ENCODE measurements at regions not wholly inside any gene's neighbourhood (a gene's known extent, or its start where the extent isn't known, plus 50 kb on each side); places are given as distances from the start of the nearest gene placed in this dataset.

DNA sequence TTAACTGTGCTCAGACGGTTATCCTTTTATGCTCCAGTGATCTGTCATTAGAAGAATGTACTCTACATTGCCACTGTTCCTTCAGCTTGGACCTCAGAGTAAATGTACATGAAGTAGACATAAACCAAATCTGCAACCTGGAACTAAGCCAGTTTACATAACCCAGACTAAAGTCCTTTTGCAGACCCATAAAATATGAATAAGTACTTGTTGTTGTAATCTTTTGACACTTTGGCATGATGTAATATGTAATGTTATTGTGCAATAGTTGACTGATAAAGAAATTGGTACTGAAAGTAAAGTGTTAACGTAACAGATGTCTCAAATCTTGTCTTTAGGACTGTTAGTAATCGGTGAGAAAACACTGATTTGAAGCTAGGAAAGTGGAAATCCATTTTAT, 115.8 kb upstream of the SORCS1 start:
- DNase-seq, result no peak

DNA sequence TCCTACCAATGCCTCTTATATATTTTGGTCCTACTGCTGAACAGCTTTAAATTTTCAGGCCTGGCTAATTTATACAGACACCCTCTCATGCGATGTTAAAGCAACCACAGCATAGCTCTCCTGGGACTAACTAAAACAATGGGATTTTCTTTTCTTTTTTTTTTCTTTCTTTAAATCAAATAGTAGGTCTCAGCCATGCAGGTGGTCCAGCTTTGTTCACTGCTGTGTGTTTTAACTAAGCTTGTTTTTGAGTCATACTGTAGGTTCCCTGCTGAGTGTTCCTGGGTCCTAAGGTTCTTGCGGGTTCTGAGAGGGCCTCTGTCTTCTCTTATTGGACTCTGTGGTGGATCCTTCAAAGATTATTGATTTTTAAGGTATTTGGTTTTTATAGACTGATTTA, 113.1 kb upstream of the SORCS1 start:
- DNase-seq, result no peak

DNA sequence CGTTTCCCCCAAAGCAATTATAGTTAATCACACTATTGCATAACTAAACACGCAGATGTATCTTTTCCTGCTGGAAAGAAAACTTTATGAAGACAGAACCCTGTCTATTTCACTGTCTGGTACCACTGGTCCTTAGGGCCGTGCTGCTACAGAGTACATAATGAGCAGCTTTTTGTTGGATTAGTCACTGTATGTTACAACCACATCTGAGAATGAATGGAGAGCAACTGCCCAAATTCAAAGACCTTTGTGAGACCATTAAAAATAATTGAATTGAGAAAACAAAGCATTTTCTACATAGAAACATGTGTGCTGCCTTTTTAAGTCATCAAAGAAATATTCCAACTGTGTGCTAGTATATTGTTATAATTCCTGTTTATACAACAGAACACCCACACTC, 111.3 kb upstream of the SORCS1 start:
- no peak for DNase-seq

DNA sequence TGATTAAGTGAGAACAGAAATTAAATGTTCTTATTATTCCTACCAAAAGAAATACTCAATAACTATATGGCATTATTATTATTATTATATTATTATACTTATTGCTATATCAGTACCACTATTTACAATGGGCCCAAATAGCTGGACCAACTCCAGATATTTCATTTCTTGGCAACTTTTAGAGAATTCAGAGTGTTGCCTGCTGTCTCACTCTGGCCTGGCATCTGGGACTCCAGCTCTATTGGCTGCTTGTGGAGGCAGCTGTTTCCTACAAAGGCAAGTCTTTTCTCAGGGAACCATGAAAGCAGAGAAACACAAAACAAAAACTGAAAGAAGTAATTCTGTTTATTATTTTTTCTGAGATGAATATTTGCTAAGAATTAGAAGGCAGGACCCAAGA, 105.1 kb upstream of the SORCS1 start:
- DNase-seq, result no peak

DNA sequence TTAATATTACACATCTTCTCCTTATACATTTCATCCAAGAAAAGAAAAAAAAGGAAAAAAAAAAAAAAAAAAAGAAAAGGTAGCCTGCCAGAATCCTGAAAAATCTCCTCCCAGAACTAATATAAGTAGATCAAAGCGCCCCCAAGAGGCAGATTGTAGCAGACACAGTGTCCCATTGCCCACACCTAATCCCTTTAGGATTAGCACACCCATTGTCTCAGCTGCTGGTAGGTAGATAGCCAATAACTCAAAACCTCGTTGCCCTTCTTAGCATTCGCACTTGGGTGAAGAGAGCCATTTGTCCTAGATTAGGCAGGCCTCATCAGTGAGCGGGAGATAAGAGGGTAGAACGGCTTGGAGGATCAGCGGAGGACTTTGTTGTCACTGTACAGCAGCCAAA, 100.2 kb upstream of the SORCS1 start:
- no peak for DNase-seq

DNA sequence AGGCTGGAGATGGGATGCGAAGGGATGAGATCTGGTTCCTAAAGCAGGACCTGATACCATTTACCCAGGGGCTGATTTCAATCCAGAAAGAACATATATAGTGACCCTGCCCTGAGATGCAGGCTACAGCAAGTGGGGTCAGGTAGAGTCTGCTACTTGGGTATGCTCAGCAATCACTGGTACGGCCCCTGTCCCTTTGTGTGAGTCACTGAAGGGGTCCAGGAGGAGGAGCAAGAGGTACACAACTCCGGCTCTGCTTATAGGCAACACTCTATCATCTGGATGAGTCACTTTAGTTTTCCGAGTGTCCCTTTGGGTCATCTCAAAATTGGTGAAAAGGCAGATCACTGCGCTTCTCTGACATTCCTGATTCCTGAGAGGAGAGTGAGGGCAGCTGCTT, 79.6 kb upstream of the SORCS1 start:
- DNase-seq, result no peak

DNA sequence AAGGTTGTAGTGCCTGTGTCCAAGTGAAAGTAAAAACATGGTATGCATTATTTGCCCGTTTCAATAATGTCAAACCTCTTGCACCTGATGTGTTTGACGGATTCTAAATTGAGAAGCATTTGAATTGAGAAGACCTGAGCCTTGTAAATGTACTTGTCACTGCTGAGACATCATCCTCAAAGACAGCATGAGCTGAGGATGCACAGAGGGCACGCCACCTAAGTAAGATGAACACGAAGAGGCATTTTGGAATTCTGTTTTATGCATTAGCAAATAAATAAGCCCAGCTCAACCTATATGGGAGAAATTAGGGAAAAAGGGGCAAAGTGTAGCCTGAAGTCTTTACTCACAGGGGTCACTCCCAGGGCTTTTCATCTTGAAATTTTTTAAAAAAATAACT, 73.8 kb upstream of the SORCS1 start:
- no peak for DNase-seq

DNA sequence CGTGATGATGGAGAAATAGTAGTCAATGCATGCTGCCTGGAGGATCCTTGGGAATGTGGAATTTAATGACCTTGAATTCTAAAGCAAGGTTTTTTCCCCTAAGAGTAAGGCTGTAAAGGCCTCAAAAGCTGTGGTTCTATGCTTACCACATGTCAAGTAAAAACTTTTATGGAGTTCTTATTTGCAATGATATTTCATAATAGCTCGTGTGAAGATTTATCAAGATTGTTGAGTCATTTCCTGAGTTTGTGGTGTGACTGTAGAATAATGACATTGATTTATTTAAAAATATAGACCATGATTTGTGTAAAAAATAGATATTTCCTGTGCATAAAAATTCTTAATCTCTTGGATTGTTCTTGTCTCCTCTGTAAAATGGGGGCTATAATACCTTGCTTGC, 67.5 kb upstream of the SORCS1 start:
- no peak for DNase-seq

DNA sequence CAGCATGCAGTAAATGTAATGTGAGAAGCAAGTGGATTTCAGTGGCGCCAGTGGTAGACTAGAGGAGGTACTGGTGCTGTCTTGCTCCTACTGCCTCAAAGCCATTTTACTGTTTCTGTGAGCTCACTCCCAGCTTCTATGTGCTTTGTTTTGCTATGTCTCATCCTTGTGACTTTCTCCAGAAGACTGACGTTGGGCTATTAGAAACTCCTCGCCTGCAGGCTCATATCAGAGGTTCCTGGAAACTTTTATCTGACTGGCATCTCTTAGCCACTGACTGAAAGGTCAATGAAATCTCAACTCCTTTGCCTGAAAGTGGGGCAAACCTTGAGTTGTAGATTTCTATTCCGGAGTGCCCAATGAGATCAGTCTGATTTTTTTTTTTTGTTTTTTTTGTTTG, 66.4 kb upstream of the SORCS1 start:
- no peak for DNase-seq

DNA sequence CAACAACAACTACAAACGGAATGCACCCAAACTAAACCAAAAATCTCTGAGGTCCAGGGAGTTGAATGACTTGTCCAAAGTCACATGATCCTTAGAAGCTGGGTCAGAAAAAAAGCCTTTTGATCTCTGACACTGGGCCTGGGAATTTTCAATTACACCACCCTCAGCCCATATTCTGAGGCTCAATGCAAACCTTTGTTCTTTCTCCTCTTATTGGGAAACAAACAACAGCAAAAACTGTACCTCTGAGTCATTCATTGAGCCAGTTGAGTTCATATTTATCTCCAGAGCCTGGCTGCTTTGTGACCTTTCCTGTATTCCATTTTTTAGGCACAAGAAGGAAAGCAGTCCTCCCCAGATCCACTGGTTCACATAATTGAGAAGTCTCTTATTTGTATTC, 51.2 kb upstream of the SORCS1 start:
- no peak for DNase-seq

Measured in hypothalamus (tissue), 51 donors.